GM12874 (cell line): ENCODE measurements at regions not wholly inside any gene's neighbourhood (a gene's known extent, or its start where the extent isn't known, plus 50 kb on each side); places are given as distances from the start of the nearest gene placed in this dataset.
A peak's percentile ranks its signal among the peaks of the same experiment; 100 is the strongest.

Source experiments
- TF ChIP-seq, protein P1 (sequence below): IDR thresholded peaks from 2 replicates; pipeline ENCODE4 v1.5.1; 2011; ENCODE audit warnings: low read depth, mild to moderate bottlenecking, control low read depth, low read length, moderate library complexity; ENCODE audit not compliant: insufficient read depth

GRCh38 chr6:153525998-153526397 is 394.9 kb upstream of the RGS17 start:
- TF ChIP-seq, protein P1, sequence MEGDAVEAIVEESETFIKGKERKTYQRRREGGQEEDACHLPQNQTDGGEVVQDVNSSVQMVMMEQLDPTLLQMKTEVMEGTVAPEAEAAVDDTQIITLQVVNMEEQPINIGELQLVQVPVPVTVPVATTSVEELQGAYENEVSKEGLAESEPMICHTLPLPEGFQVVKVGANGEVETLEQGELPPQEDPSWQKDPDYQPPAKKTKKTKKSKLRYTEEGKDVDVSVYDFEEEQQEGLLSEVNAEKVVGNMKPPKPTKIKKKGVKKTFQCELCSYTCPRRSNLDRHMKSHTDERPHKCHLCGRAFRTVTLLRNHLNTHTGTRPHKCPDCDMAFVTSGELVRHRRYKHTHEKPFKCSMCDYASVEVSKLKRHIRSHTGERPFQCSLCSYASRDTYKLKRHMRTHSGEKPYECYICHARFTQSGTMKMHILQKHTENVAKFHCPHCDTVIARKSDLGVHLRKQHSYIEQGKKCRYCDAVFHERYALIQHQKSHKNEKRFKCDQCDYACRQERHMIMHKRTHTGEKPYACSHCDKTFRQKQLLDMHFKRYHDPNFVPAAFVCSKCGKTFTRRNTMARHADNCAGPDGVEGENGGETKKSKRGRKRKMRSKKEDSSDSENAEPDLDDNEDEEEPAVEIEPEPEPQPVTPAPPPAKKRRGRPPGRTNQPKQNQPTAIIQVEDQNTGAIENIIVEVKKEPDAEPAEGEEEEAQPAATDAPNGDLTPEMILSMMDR: no peak

GRCh38 chr6:153523390-153523789 is 392.3 kb upstream of the RGS17 start:
- TF ChIP-seq, protein P1: no peak

DNA sequence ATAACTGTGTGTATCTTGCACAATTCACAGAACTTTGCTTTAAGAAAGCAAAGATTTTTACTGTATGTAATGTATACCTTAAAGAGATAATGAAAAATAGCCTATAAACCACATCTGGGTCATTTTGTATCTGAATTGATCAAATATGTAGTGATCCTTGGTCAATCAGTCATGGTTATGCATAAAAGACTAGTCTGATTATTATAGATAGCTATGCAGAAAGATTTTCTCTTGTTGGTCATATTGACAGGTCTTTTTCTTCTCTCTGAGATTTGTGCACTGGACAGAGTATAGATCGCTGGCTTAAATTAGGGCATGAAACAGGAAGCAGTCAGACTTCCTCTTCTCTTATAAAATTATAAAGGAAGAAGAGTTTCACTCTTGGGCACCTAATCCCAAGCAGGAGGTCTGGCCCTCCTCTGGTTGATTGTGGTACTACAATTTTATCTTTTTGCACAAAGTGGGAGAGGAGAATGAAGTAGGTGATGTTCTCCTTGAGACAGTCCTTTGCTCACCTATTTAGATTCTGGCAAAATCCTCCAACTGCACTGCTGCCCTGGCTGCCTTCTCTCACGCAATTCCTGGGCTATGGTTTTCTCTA is 380.9 kb upstream of the RGS17 start:
- TF ChIP-seq, protein P1: peak; percentile 59; the same call in 1 of the 2 replicates

DNA sequence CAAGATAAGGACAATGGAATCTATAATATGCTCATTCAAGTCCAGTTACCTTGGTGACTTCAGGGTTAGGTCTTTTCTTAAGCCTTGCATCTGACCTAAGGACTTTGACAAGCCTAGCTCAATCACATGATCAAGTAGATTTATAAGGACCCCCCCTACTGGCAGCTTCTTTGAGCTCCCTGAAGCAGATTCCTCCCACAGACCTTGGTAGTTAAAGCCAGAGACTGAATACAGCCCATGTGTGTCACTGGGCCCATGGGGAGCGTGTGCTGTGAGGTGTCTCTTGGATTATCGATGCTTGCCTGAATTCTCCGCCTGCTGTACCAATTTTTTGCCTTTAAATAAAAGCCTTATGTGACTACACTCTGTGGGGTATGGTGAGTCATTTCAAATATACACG is 372.7 kb upstream of the RGS17 start:
- TF ChIP-seq, protein P1: no peak

DNA sequence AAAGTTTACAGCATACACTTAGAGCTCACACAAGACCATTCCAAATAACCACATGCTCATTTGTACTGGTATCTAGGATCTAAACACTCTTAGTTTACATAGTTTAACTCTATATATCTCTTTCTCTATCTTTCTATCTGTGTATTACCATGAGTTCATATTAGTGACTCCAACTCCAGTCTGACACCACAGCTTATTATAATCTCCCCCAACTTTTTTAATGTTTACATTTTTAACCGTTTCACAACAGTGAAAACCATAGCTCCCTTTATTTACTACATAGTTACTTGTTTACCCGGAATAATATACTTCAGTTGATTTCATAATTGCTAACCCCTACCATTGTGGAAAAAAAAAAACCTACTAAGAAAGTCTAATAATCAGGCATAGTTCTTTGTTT is 362.4 kb upstream of the RGS17 start:
- TF ChIP-seq, protein P1: no peak

DNA sequence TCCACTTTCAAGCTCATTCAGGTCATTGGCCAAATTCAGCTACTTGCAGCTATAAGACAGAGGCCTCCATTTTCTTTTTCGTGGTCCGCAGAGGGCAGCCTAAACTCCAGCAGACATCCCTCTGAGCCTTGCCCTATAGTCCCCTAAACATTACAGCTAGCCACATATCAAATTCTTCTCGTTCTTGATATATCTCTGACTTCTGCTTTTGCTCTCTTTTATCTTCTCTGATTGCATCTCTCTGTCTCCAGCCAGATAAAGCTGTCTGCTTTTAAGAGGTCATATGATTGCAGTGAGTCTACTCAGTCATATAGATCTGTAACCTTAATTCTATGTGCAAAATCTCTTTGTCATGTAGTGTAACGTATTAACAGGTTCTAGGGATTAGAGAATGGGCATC is 358.4 kb upstream of the RGS17 start:
- TF ChIP-seq, protein P1: no peak

DNA sequence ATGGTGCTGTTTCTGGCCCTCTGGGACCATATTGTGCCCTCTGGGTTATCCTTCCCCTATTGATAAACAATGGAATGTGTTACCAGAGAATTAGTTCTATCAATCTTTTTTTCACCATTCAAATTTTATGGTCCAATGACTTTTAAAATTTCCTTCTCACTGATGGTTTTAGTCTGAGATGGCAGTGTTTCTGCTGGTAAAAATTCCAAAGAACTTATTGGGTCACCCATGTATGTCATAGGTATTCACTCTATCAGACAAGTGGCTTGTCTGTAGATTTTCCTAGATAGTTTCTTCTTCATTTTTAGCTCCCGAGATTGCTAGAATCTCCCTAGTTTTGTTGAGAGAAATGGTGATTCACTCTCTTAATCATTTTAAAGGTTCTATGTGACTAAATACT is 357.2 kb upstream of the RGS17 start:
- TF ChIP-seq, protein P1: no peak
